ENCODE measurements at regions not wholly inside any gene's neighbourhood (a gene's known extent, or its start where the extent isn't known, plus 50 kb on each side); places are given as distances from the start of the nearest gene placed in this dataset.

DNA sequence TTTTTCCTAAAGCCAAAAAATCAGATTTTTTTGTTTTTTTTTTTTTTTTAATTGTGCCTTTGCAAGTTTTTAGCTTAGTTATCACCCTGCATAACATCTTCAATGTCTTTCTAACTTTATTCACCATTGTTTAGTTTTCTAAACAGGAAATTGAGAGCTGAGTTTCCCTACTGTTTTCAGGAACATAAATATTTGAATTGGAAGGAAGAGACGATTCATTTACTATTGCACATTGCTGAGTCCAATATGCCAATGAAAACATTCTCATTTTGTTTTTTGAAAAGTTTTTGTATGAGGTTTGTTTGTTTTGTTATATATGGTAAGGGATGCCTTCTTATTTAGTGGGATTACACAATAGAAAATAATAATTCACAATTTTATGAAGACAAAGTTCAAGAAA is 148.4 kb downstream of the ANKRD50 start:
- no peaks in the 10 kb centered on the region for H3K27me3 ChIP-seq
- no peaks in the 10 kb centered on the region for H3K4me1 ChIP-seq
- TF ChIP-seq POLR2A (IDR thresholded peaks at IDR 0.05) (no peak), EP300 (IDR thresholded peaks at IDR 0.05) (no peak), POLR2AphosphoS5 (IDR thresholded peaks at IDR 0.05) (no peak)
- TF ChIP-seq, protein P1, sequence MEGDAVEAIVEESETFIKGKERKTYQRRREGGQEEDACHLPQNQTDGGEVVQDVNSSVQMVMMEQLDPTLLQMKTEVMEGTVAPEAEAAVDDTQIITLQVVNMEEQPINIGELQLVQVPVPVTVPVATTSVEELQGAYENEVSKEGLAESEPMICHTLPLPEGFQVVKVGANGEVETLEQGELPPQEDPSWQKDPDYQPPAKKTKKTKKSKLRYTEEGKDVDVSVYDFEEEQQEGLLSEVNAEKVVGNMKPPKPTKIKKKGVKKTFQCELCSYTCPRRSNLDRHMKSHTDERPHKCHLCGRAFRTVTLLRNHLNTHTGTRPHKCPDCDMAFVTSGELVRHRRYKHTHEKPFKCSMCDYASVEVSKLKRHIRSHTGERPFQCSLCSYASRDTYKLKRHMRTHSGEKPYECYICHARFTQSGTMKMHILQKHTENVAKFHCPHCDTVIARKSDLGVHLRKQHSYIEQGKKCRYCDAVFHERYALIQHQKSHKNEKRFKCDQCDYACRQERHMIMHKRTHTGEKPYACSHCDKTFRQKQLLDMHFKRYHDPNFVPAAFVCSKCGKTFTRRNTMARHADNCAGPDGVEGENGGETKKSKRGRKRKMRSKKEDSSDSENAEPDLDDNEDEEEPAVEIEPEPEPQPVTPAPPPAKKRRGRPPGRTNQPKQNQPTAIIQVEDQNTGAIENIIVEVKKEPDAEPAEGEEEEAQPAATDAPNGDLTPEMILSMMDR (IDR thresholded peaks at IDR 0.05) = no peak
- 71% methylated on average over 1 of the region's 1 CpG for whole genome bisulfite sequencing
- no peak overlapping the region for H3K27ac ChIP-seq
- no peaks in the 10 kb centered on the region for H3K36me3 ChIP-seq
- no peaks in the 10 kb centered on the region for H3K9me3 ChIP-seq
- DNase-seq (ENCODE audit: low spot score in 2 of 2) = no peak
- H3K4me3 ChIP-seq = no peak overlapping the region

DNA sequence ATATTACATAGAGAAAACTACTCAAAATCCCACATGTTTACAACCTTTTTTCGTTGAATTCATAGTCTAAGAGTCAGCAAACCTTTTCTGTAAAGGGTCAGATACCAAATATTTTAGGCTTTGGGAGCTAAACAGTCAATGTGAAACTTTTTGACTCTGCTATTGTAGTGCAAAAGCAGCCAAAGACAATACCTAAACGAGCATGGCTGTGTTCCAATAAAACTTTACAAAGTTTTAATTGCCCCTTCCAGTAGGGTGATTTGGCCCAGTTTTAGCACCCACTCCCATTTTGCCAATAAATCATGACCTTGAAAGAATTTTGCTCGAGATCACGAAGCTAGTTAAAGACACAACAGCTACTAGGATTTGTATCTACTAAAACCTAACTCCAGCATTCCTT is 147.2 kb downstream of the ANKRD50 start:
- DNase-seq (ENCODE audit: low spot score in 2 of 2) = no peak
- H3K36me3 ChIP-seq = no peaks in the 10 kb centered on the region
- no peaks in the 10 kb centered on the region for H3K27me3 ChIP-seq
- no peaks in the 10 kb centered on the region for H3K9me3 ChIP-seq
- TF ChIP-seq POLR2A (IDR thresholded peaks at IDR 0.05) (no peak), POLR2AphosphoS5 (IDR thresholded peaks at IDR 0.05) (no peak), EP300 (IDR thresholded peaks at IDR 0.05) (no peak)
- TF ChIP-seq, protein P1 (IDR thresholded peaks at IDR 0.05) = no peak
- no peaks in the 10 kb centered on the region for H3K4me1 ChIP-seq
- no peak overlapping the region for H3K27ac ChIP-seq
- 41% methylated on average over 4 of the region's 4 CpGs for WGBS
- H3K4me3 ChIP-seq = no peak overlapping the region

DNA sequence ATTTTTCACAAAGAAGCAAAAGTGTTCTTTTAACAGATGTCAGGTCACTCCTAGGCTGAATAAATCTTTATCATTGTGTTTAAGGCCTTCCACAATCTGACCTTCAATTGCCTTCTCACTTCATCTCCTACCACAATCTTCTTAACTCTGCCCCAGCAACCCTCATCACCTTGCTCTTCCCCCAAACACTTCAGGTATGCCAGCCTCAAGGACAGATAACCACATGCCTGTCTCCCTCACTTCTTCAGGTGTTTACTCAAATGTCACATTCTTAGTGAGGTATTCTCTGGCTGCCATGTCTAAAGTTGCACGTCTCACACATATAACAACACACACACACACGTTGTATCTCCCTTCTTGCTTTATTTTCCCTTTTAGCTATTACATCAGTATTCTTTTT is 146.5 kb downstream of the ANKRD50 start:
- Histone ChIP-seq H3K27ac (no peak overlapping the region), H3K27me3 (no peaks in the 10 kb centered on the region), H3K36me3 (no peaks in the 10 kb centered on the region), H3K9me3 (no peaks in the 10 kb centered on the region), H3K4me1 (no peaks in the 10 kb centered on the region), H3K4me3 (no peak overlapping the region)
- no peak for DNase-seq (ENCODE audit: low spot score in 2 of 2)
- WGBS = 95% methylated on average over 2 of the region's 2 CpGs
- TF ChIP-seq, protein P1 (IDR thresholded peaks at IDR 0.05) = no peak

DNA sequence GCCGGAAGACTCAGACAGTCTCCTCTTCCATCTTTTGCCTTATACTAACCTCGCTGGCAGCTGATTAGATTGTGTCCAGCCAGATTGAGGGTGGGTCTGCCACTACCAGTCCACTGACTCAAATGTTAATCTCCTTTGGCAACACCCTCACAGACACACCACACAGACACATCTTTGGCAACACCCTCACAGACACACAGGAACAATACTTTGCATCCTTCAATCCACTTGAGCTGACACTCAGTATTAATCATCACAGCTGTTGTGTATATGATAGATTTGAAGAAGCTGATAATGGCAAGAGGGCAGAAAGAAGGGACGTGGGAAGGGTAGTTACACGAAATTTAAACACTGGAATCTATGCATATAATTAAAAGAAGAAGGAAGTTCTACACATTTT is 139.5 kb downstream of the ANKRD50 start:
- no peaks in the 10 kb centered on the region for H3K27me3 ChIP-seq
- TF ChIP-seq POLR2A (IDR thresholded peaks at IDR 0.05) = no peak
- TF ChIP-seq EP300 (IDR thresholded peaks at IDR 0.05) = no peak
- TF ChIP-seq, protein P1 (IDR thresholded peaks at IDR 0.05) = no peak
- no peak for DNase-seq (ENCODE audit: low spot score in 2 of 2)
- 85% methylated on average over 4 of the region's 4 CpGs for WGBS
- H3K9me3 ChIP-seq = no peaks in the 10 kb centered on the region
- H3K27ac ChIP-seq = no peak overlapping the region
- no peaks in the 10 kb centered on the region for H3K36me3 ChIP-seq
- no peaks in the 10 kb centered on the region for H3K4me1 ChIP-seq
- no peak overlapping the region for H3K4me3 ChIP-seq

DNA sequence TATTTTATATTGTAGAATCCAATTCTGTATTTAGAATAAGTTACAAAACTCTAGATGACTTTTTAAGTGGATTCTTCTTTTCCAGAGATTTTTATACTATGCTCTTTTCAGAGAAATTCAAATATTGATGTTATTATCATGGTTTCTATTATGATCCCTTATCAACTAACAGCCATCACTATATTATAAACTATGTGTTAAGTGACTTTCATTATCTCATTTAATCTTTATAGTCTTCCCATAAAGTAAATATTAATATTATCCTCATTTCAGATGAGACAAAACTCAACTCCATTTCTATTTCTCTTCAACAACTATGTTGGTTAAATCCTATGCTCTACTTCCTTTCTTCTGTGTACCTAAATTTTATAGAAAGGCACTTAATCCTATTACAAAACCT is 132.6 kb downstream of the ANKRD50 start:
- Histone ChIP-seq H3K27ac (no peak overlapping the region), H3K9me3 (no peaks in the 10 kb centered on the region), H3K4me3 (no peak overlapping the region), H3K4me1 (no peaks in the 10 kb centered on the region), H3K36me3 (no peaks in the 10 kb centered on the region), H3K27me3 (no peaks in the 10 kb centered on the region)
- no peak for TF ChIP-seq POLR2A (IDR thresholded peaks at IDR 0.05)
- TF ChIP-seq EP300 (IDR thresholded peaks at IDR 0.05) = no peak
- TF ChIP-seq, protein P1 (IDR thresholded peaks at IDR 0.05) = no peak
- TF ChIP-seq POLR2AphosphoS5 (IDR thresholded peaks at IDR 0.05) = no peak
- no peak for DNase-seq (ENCODE audit: low spot score in 2 of 2)

Measured in suprapubic skin (tissue), 4 donors.